ENCODE measurements at regions not wholly inside any gene's neighbourhood (a gene's known extent, or its start where the extent isn't known, plus 50 kb on each side); places are given as distances from the start of the nearest gene placed in this dataset.

- TF ChIP-seq CTCF (IDR thresholded peaks at IDR 0.05; ENCODE audit: borderline replicate concordance, insufficient read depth, low read depth, low read length) = no peak
Observed at GRCh38 chr10:89879121-89879520, 177.7 kb downstream of the KIF20B start.

GRCh38 chr10:89887406-89887805, 186.0 kb downstream of the KIF20B start:
- TF ChIP-seq CTCF (IDR thresholded peaks at IDR 0.05; ENCODE audit: borderline replicate concordance, insufficient read depth, low read depth, low read length) = no peak
- H3K4me3 ChIP-seq (ENCODE audit: low read depth, low read length) = no peak overlapping the region

More at GRCh38 chr10:89879121-89879520, 177.7 kb downstream of the KIF20B start:
- H3K4me3 ChIP-seq (ENCODE audit: low read depth, low read length) = no peak overlapping the region

- no peak overlapping the region for H3K4me3 ChIP-seq (ENCODE audit: low read depth, low read length)
- no peak for TF ChIP-seq CTCF (IDR thresholded peaks at IDR 0.05; ENCODE audit: borderline replicate concordance, insufficient read depth, low read depth, low read length)
Observed at GRCh38 chr10:89887830-89888229, 186.4 kb downstream of the KIF20B start.

- no peak overlapping the region for H3K4me3 ChIP-seq (ENCODE audit: low read depth, low read length)
- no peak for TF ChIP-seq CTCF (IDR thresholded peaks at IDR 0.05; ENCODE audit: borderline replicate concordance, insufficient read depth, low read depth, low read length)
Observed at GRCh38 chr10:89888321-89889070, 187.1 kb downstream of the KIF20B start.

GRCh38 chr10:89889606-89890005, 188.2 kb downstream of the KIF20B start:
- no peak for TF ChIP-seq CTCF (IDR thresholded peaks at IDR 0.05; ENCODE audit: borderline replicate concordance, insufficient read depth, low read depth, low read length)
- no peak overlapping the region for H3K4me3 ChIP-seq (ENCODE audit: low read depth, low read length)

- no peak for TF ChIP-seq CTCF (IDR thresholded peaks at IDR 0.05; ENCODE audit: borderline replicate concordance, insufficient read depth, low read depth, low read length)
- no peak overlapping the region for H3K4me3 ChIP-seq (ENCODE audit: low read depth, low read length)
Observed at GRCh38 chr10:89891006-89891535, 189.7 kb downstream of the KIF20B start.

GRCh38 chr10:89894051-89894450, 192.7 kb downstream of the KIF20B start:
- TF ChIP-seq CTCF (IDR thresholded peaks at IDR 0.05; ENCODE audit: borderline replicate concordance, insufficient read depth, low read depth, low read length) = no peak
- no peak overlapping the region for H3K4me3 ChIP-seq (ENCODE audit: low read depth, low read length)
